IMR-90 (cell line): ENCODE measurements at regions not wholly inside any gene's neighbourhood (a gene's known extent, or its start where the extent isn't known, plus 50 kb on each side); places are given as distances from the start of the nearest gene placed in this dataset.

Source experiments
- ATAC-seq: fragments of 200-7000 bp; cut with Tn5 transposase; 2 replicates; pipeline ENCODE4 v1.9.1; 2020; ENCODE audit warnings: low read depth, mild to moderate bottlenecking, moderate library complexity
- BruUV-seq: library from RNA; stranded (reverse); fragments of 400-500 nt; replicated peaks from 2 replicates; lab custom pipeline; 2021; lab: Mats Ljungman, UMichigan
- CTCF ChIA-PET: fragments of 300-600 bp; formaldehyde crosslinking; extraction: SDS; loops from one replicate; lab custom pipeline; 2021; ENCODE audit warnings: antibody characterized with exemption; lab: Yijun Ruan, JAX
- POLR2A ChIA-PET: fragments of 300-600 bp; sonication (Branson Sonifier 250); formaldehyde crosslinking; loops from one replicate; lab custom pipeline; 2022; ENCODE audit warnings: antibody characterized with exemption; ENCODE audit not compliant: unreplicated experiment; lab: Charles Lee
- DNase-seq: peaks from one replicate; pipeline ENCODE4 v3.0.0; 2013
- H2AFZ ChIP-seq: replicated peaks from 2 replicates; pipeline ENCODE3; 2013; ENCODE audit warnings: low read length, mild to moderate bottlenecking; ENCODE audit not compliant: poor library complexity
- H2AK5ac ChIP-seq: 2 replicates; pipeline ENCODE4 v1.6.1; 2013; ENCODE audit warnings: low read depth, low read length, inconsistent platforms
- H2AK9ac ChIP-seq: replicated peaks from 2 replicates; pipeline ENCODE3; 2013; ENCODE audit warnings: mild to moderate bottlenecking, low read depth, low read length, moderate library complexity; ENCODE audit not compliant: poor library complexity
- H2BK120ac ChIP-seq: 2 replicates; pipeline ENCODE4 v1.6.1; 2013; ENCODE audit warnings: low read depth, low read length, inconsistent platforms
- H2BK15ac ChIP-seq: 3 replicates; pipeline ENCODE4 v1.6.1; 2013; ENCODE audit warnings: low read depth, low read length, inconsistent platforms
- H2BK20ac ChIP-seq: 2 replicates; pipeline ENCODE4 v1.6.1; 2013; ENCODE audit warnings: low read depth, mild to moderate bottlenecking, inconsistent platforms, low read length, moderate library complexity
- H2BK5ac ChIP-seq: 2 replicates; pipeline ENCODE4 v1.6.1; 2013; ENCODE audit warnings: mild to moderate bottlenecking, low read depth, low read length, inconsistent platforms; ENCODE audit not compliant: poor library complexity, severe bottlenecking
- H3K14ac ChIP-seq: replicated peaks from 2 replicates; pipeline ENCODE4 v1.6.1; 2013; ENCODE audit warnings: low read depth, low read length, inconsistent platforms
- H3K18ac ChIP-seq: 2 replicates; pipeline ENCODE4 v1.6.1; 2013; ENCODE audit warnings: low read depth, low read length, control low read depth
- H3K23ac ChIP-seq: 2 replicates; pipeline ENCODE4 v1.6.1; 2013; ENCODE audit warnings: low read depth, low read length, inconsistent platforms
- H3K27ac ChIP-seq: 2 replicates; pipeline ENCODE4 v1.5.1; 2013; ENCODE audit warnings: mild to moderate bottlenecking, control low read depth, low read length; ENCODE audit not compliant: insufficient read depth
- H3K27me3 ChIP-seq: 2 replicates; pipeline ENCODE4 v1.6.1; 2013; ENCODE audit warnings: low read length; ENCODE audit not compliant: control insufficient read depth, insufficient read depth
- H3K36me3 ChIP-seq: 2 replicates; pipeline ENCODE4 v1.6.1; 2013; ENCODE audit warnings: low read length, mixed read lengths; ENCODE audit not compliant: control insufficient read depth, insufficient read depth
- H3K4ac ChIP-seq: 2 replicates; pipeline ENCODE4 v1.6.1; 2013; ENCODE audit warnings: low read depth, low read length, inconsistent platforms
- H3K4me1 ChIP-seq: 2 replicates; pipeline ENCODE4 v1.6.1; 2013; ENCODE audit warnings: low read length, mixed read lengths; ENCODE audit not compliant: control insufficient read depth, insufficient read depth
- H3K4me2 ChIP-seq: 2 replicates; pipeline ENCODE4 v1.6.1; 2013; ENCODE audit warnings: low read depth, mild to moderate bottlenecking, control low read depth, low read length, moderate library complexity
- H3K4me3 ChIP-seq: 2 replicates; pipeline ENCODE4 v1.5.1; 2013; ENCODE audit warnings: low read depth, mild to moderate bottlenecking, control low read depth, low read length, moderate library complexity; ENCODE audit not compliant: insufficient read depth
- H3K56ac ChIP-seq: 2 replicates; pipeline ENCODE4 v1.6.1; 2013; ENCODE audit warnings: low read length, inconsistent platforms; ENCODE audit not compliant: insufficient read depth; ENCODE audit errors: extremely low read depth
- H3K79me1 ChIP-seq, 2 experiments: 2 replicates each; pipeline ENCODE4 v1.6.1; 2013; ENCODE audit warnings: low read length in 2 of 2, inconsistent platforms in 1 of 2, low read depth in 1 of 2
- H3K9ac ChIP-seq: 2 replicates; pipeline ENCODE4 v1.6.1; 2013; ENCODE audit warnings: low read depth, low read length, control low read depth
- H3K9me1 ChIP-seq: 2 replicates; pipeline ENCODE4 v1.6.1; 2013; ENCODE audit warnings: low read length, inconsistent platforms; ENCODE audit not compliant: insufficient read depth
- H3K9me3 ChIP-seq: 2 replicates; pipeline ENCODE4 v1.6.1; 2013; ENCODE audit warnings: low read length; ENCODE audit not compliant: control insufficient read depth, insufficient read depth
- H4K20me1 ChIP-seq: 2 replicates; pipeline ENCODE4 v1.6.1; 2013; ENCODE audit warnings: low read length, inconsistent platforms; ENCODE audit not compliant: insufficient read depth
- H4K5ac ChIP-seq: 2 replicates; pipeline ENCODE4 v1.6.1; 2013; ENCODE audit warnings: mild to moderate bottlenecking, low read depth, low read length, control low read depth
- H4K8ac ChIP-seq, 2 experiments: 2 replicates each; pipeline ENCODE4 v1.6.1; 2013; ENCODE audit warnings: low read depth in 2 of 2, low read length in 2 of 2, control low read depth in 1 of 2, inconsistent platforms in 1 of 2
- H4K91ac ChIP-seq: 2 replicates; pipeline ENCODE4 v1.6.1; 2013; ENCODE audit warnings: low read depth, low read length, inconsistent platforms; ENCODE audit not compliant: insufficient read depth
- BHLHE40 ChIP-seq: fragments of 150-350 bp; IDR thresholded peaks from 2 replicates; pipeline ENCODE4 v1.6.1; 2016; ENCODE audit warnings: mild to moderate bottlenecking, low read depth, low read length
- CEBPB ChIP-seq: IDR thresholded peaks from 2 replicates; pipeline ENCODE4 v1.6.1; 2012; ENCODE audit warnings: low read depth, low read length, improper control_type of control experiment
- CHD1 ChIP-seq: IDR thresholded peaks from 2 replicates; pipeline ENCODE4 v1.6.1; 2012; ENCODE audit warnings: low read depth, low read length, improper control_type of control experiment
- ELK1 ChIP-seq: fragments of 150-350 bp; IDR thresholded peaks from 2 replicates; pipeline ENCODE4 v1.6.1; 2016; ENCODE audit warnings: low read depth, mild to moderate bottlenecking, low read length, moderate library complexity, borderline replicate concordance
- FOS ChIP-seq: fragments of 150-350 bp; IDR thresholded peaks from 2 replicates; pipeline ENCODE4 v1.6.1; 2016; ENCODE audit warnings: low read depth, low read length
- MAFK ChIP-seq: IDR thresholded peaks from 2 replicates; pipeline ENCODE4 v1.6.1; 2012; ENCODE audit warnings: low read depth, low read length, improper control_type of control experiment
- MAZ ChIP-seq: IDR thresholded peaks from 2 replicates; pipeline ENCODE4 v1.6.1; 2012; ENCODE audit warnings: low read depth, mild to moderate bottlenecking, low read length, improper control_type of control experiment, moderate library complexity, borderline replicate concordance
- MXI1 ChIP-seq: IDR thresholded peaks from 2 replicates; pipeline ENCODE4 v1.6.1; 2012; ENCODE audit warnings: low read depth, mild to moderate bottlenecking, low read length, moderate library complexity, borderline replicate concordance
- NFE2L2 ChIP-seq: fragments of 150-350 bp; IDR thresholded peaks from 2 replicates; pipeline ENCODE4 v1.6.1; 2016; ENCODE audit warnings: low read depth, mild to moderate bottlenecking, low read length
- POLR2A ChIP-seq: IDR thresholded peaks from 2 replicates; pipeline ENCODE4 v1.6.1; 2012; ENCODE audit warnings: mild to moderate bottlenecking, low read depth, low read length
- RAD21 ChIP-seq: IDR thresholded peaks from 2 replicates; pipeline ENCODE4 v1.6.1; 2012; ENCODE audit warnings: low read length, improper control_type of control experiment
- RCOR1 ChIP-seq: IDR thresholded peaks from 2 replicates; pipeline ENCODE4 v1.6.1; 2012; ENCODE audit warnings: mild to moderate bottlenecking, low read length, improper control_type of control experiment; ENCODE audit not compliant: insufficient replicate concordance
- RFX5 ChIP-seq: IDR thresholded peaks from 2 replicates; pipeline ENCODE4 v1.8.0; 2012; ENCODE audit warnings: low read depth, mild to moderate bottlenecking, low read length, moderate library complexity
- SMC3 ChIP-seq: fragments of 150-350 bp; IDR thresholded peaks from 2 replicates; pipeline ENCODE4 v1.6.1; 2016; ENCODE audit warnings: low read depth, mild to moderate bottlenecking, antibody characterized with exemption, low read length, moderate library complexity
- USF2 ChIP-seq: fragments of 150-350 bp; IDR thresholded peaks from 2 replicates; pipeline ENCODE4 v1.6.1; 2017; ENCODE audit warnings: mild to moderate bottlenecking, antibody characterized with exemption, low read length, low read depth
- WGBS, 2 experiments: methylation state at CpG; one replicate each; pipeline versions ENCODE4 v1.1.5 to v1.1.7; 2013; ENCODE audit warnings: missing lambda C conversion rate in 2 of 2; ENCODE audit not compliant: insufficient read length in 1 of 2; ENCODE audit errors: extremely low coverage in 2 of 2; 5-methylcytosine and 5-hydroxymethylcytosine counted together
- dilution Hi-C: fragments of 300-500 bp; cut with HindIII; formaldehyde crosslinking; loops from one replicate; pipeline ENCODE4 v1.14.3; 2018; ENCODE audit warnings: low sequenced_read_pairs; ENCODE audit not compliant: unreplicated experiment
- in situ Hi-C: fragments of 300-500 bp; cut with MboI; formaldehyde crosslinking; loops from 3 replicates; pipeline ENCODE4 v1.14.3; 2019; ENCODE audit warnings: low sequenced_read_pairs, inconsistent platforms, mixed read lengths
- intact Hi-C: fragments of 100-400 bp; cut with micrococcal nuclease; formaldehyde crosslinking; loops from 2 replicates; pipeline ENCODE4 v1.10.0; 2022
- TF ChIP-seq, protein P1 (sequence below): conservative IDR thresholded peaks from 2 replicates; pipeline ENCODE4 v1.5.1; 2012; ENCODE audit warnings: mild to moderate bottlenecking, low read depth, low read length, improper control_type of control experiment

DNA sequence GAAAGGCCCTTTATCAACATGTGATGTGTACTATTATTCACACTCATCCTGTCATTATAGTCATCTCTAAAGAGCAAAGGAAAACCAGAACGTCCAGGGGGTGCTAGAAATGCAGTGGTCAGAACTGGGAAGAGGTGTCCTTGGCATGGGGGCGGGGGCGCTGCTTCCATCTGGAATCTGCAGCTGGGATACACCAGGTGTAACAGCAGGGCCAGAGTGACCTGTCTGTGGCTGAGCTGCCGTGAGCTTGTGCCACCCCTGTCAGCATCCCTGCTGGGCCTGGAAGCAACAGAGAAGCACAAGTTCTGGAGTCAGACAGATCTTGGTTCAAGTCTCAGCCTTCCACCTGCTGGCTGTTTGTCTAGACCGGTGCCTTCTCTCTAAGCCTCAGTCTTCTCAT is 263.3 kb upstream of the MVB12B start:
- CTCF ChIA-PET = no interaction called here
- Histone ChIP-seq H2AFZ (no peak overlapping the region), H3K56ac (no peak overlapping the region), H2BK20ac (no peak overlapping the region), H2BK15ac (no peak overlapping the region), H3K27ac (no peak overlapping the region), H3K9me1 (peaks cover 3% of the 10 kb centered on the region; the same call in 1 of the 2 replicates), H3K79me1 (no peaks in the 10 kb centered on the region), H4K20me1 (no peaks in the 10 kb centered on the region), H2BK120ac (no peak overlapping the region), H3K36me3 (no peaks in the 10 kb centered on the region), H2AK9ac (no peak overlapping the region), H3K4me3 (no peak overlapping the region), H4K8ac (no peak overlapping the region), H3K4me2 (no peak overlapping the region), H3K4me1 (no peaks in the 10 kb centered on the region), H2AK5ac (no peak overlapping the region), H3K9me3 (peaks cover 3% of the 10 kb centered on the region; the same call in 1 of the 2 replicates), H3K4ac (no peak overlapping the region), H2BK5ac (no peak overlapping the region), H3K18ac (no peak overlapping the region), H3K27me3 (peaks cover 36% of the 10 kb centered on the region), H4K91ac (no peak overlapping the region), H3K23ac (no peak overlapping the region), H3K9ac (no peak overlapping the region), H3K14ac (no peak overlapping the region), H4K5ac (no peak overlapping the region)
- WGBS, 2 experiments = 88% methylated on average over 3 of the region's 5 CpGs; no CpG with 5 or more reads in 1 of the 2 experiments
- intact Hi-C loops (no loop called here), in situ Hi-C loops (no loop called here), dilution Hi-C loops (no loop called here)
- ATAC-seq (no peak), DNase-seq (no peak)
- TF ChIP-seq RAD21 = no peak
- no peak for TF ChIP-seq MAFK
- TF ChIP-seq ELK1 = no peak
- TF ChIP-seq USF2 = no peak
- no peak for TF ChIP-seq NFE2L2
- no peak for TF ChIP-seq SMC3
- no peak for TF ChIP-seq BHLHE40
- TF ChIP-seq CEBPB = no peak
- TF ChIP-seq RFX5 = no peak
- TF ChIP-seq POLR2A = no peak
- TF ChIP-seq RCOR1 = no peak
- TF ChIP-seq MXI1 = no peak
- TF ChIP-seq FOS = no peak
- TF ChIP-seq, protein P1, sequence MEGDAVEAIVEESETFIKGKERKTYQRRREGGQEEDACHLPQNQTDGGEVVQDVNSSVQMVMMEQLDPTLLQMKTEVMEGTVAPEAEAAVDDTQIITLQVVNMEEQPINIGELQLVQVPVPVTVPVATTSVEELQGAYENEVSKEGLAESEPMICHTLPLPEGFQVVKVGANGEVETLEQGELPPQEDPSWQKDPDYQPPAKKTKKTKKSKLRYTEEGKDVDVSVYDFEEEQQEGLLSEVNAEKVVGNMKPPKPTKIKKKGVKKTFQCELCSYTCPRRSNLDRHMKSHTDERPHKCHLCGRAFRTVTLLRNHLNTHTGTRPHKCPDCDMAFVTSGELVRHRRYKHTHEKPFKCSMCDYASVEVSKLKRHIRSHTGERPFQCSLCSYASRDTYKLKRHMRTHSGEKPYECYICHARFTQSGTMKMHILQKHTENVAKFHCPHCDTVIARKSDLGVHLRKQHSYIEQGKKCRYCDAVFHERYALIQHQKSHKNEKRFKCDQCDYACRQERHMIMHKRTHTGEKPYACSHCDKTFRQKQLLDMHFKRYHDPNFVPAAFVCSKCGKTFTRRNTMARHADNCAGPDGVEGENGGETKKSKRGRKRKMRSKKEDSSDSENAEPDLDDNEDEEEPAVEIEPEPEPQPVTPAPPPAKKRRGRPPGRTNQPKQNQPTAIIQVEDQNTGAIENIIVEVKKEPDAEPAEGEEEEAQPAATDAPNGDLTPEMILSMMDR = no peak
- TF ChIP-seq MAZ = no peak
- TF ChIP-seq CHD1 = no peak
- no TSS peak for BruUV-seq
- POLR2A ChIA-PET = no interaction called here
